SJSA1 (cell line): ENCODE measurements at regions not wholly inside any gene's neighbourhood (a gene's known extent, or its start where the extent isn't known, plus 50 kb on each side); places are given as distances from the start of the nearest gene placed in this dataset.
A peak's percentile ranks its signal among the peaks of the same experiment; 100 is the strongest.
"Not testable (repeated sequence)": the region's sequence is repeated elsewhere in the genome, so short reads cannot be mapped to it uniquely, and the experiment has no call there.

Experiments used
- DNase-seq, 2 experiments: peaks; one replicate each; pipeline ENCODE4 v3.0.0-alpha.2; 2015 to 2020; ENCODE audit warnings: low spot score in 2 of 2, low read depth in 1 of 2
- H3K27ac ChIP-seq: fragments of 250-450 bp; sonication (Bioruptor Pico); 2 replicates; pipeline ENCODE4 v1.5.1; 2020; ENCODE audit warnings: mild to moderate bottlenecking, moderate library complexity
- H3K27me3 ChIP-seq: fragments of 250-450 bp; sonication (Bioruptor Pico); replicated peaks from 2 replicates; pipeline ENCODE4 v1.5.1; 2020; ENCODE audit warnings: mild to moderate bottlenecking, moderate library complexity
- H3K36me3 ChIP-seq: fragments of 250-450 bp; sonication (Bioruptor Pico); 2 replicates; pipeline ENCODE4 v1.5.1; 2020; ENCODE audit warnings: mild to moderate bottlenecking
- H3K4me1 ChIP-seq: fragments of 250-450 bp; sonication (Bioruptor Pico); replicated peaks from 2 replicates; pipeline ENCODE4 v1.6.1; 2021; ENCODE audit warnings: mild to moderate bottlenecking
- H3K4me3 ChIP-seq: fragments of 250-450 bp; sonication (Bioruptor Pico); 2 replicates; pipeline ENCODE4 v1.5.1; 2020; ENCODE audit warnings: mild to moderate bottlenecking
- H3K9me3 ChIP-seq: fragments of 250-450 bp; sonication (Bioruptor Pico); replicated peaks from 2 replicates; pipeline ENCODE4 v1.5.1; 2020; ENCODE audit warnings: mild to moderate bottlenecking

DNA sequence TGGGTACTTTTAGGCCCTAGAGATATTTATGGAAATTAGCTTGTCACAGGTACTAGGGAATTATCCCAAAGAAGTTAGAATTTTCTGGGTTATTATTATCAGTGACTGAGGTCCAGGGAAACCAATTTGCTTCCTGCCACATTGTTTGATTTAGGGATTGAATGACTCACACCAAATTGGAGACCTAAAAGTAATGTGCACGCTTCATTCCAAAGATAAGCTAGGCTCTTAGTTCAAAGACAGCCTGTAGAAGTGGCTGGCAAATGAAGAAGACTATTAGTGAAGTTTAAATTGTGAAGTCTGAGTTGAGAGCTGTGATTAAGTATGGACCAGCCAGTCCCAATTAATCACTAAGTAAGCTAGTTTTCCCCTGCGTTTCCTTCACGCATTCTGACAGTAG is 188.1 kb upstream of the MYO3A start:
- Histone ChIP-seq H3K4me3 (no peak overlapping the region), H3K36me3 (no peaks in the 10 kb centered on the region), H3K9me3 (no peaks in the 10 kb centered on the region), H3K4me1 (peaks cover 25% of the 10 kb centered on the region), H3K27ac (peak overlapping the region; percentile 69), H3K27me3 (no peaks in the 10 kb centered on the region)
- peak in 1 of 2 experiments; percentile 46 for DNase-seq

DNA sequence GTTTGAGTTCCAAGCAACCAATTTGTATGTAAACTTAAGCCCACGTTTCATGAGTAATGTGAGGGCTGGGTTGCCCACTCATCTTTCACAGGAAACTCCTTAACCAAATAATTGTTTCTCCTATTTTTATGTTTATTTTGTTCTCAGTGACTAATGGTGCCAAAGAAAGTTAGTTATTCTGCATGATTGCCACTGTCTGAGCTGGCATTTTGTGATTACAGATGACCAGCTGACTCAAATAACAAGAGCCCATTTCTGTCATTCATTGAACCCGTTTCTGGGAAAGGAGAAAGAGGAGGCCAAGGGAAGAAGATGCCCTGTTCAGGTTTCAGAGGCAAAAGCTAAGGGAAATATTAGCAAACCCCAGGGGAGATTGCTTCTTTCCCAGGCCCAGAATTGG is 186.9 kb upstream of the MYO3A start:
- no peaks in the 10 kb centered on the region for H3K9me3 ChIP-seq
- H3K27ac ChIP-seq = peak overlapping the region; percentile 69

DNA sequence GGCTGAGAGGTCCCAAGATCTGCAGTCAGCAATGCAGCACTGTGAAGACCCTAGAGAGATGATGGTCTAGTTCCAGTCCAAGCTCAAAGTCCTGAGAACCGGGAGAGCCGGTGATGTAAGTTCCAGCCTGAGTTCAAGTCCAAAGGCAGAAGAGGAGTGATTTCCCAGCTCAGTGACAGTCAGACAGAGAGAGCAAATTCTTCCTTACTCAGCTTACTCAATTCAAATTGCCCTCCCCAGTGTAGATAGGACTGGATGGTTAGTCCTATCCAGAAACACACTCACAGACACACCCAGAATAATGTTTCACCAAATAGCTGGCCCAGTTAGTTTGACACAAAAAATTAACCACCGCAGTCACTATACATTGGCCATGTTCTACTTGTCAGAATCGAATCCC is 185.5 kb upstream of the MYO3A start:
- Histone ChIP-seq H3K4me1 (peaks cover 25% of the 10 kb centered on the region), H3K9me3 (no peaks in the 10 kb centered on the region), H3K36me3 (no peaks in the 10 kb centered on the region), H3K27ac (no peak overlapping the region), H3K4me3 (no peak overlapping the region), H3K27me3 (no peaks in the 10 kb centered on the region)
- DNase-seq = no peak

More for the DNA sequence above, 186.9 kb upstream of the MYO3A start:
- no peaks in the 10 kb centered on the region for H3K36me3 ChIP-seq
- no peaks in the 10 kb centered on the region for H3K27me3 ChIP-seq
- peaks cover 25% of the 10 kb centered on the region for H3K4me1 ChIP-seq
- peak; percentile 60 to 84 for DNase-seq
- no peak overlapping the region for H3K4me3 ChIP-seq

DNA sequence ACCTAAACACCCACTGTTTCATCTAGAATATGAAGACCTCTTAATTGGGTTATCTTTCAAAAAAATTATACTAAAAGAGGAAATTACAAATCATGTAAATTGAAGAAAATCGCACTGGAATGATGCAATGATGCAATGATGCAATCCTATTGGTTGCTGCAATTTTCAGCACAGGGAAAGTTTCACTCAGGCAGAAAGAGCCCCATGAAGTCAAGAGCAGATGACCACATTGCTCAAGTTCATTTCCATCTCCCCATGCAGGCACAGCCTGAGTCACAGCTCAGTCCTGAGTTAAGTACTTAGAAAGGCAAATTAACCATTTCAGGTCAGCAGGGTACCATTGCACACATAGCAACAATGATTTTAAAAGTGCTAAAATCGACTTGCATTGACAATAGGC is 180.3 kb upstream of the MYO3A start:
- Histone ChIP-seq H3K4me3 (no peak overlapping the region), H3K9me3 (no peaks in the 10 kb centered on the region), H3K4me1 (0 out of 2 replicates have a peak, but pooled peaks cover 12% of the 10 kb centered on the region), H3K27me3 (no peaks in the 10 kb centered on the region), H3K27ac (no peak overlapping the region), H3K36me3 (no peaks in the 10 kb centered on the region)
- DNase-seq = no peak

DNA sequence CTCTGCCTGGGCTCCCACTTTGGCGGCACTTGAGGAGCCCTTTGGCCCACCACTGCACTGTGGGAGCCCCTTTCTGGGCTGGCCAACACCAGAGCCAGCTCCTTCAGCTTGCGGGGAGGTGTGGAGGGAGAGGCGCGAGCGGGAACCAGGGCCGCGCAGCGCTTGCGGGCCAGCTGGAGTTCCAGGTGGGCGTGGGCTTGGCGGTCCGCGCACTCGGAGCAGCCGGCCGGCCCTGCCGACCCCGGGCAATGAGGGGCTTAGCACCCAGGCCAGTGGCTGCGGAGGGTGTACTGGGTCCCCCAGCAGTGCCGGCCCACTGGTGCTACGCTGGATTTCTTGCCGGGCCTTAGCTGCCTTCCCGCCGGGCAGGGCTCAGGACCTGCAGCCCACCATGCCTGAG is 178.2 kb upstream of the MYO3A start:
- H3K27ac ChIP-seq, H3K9me3 ChIP-seq, DNase-seq, H3K36me3 ChIP-seq, H3K4me3 ChIP-seq, H3K27me3 ChIP-seq: not testable (repeated sequence)
- 0 out of 2 replicates have a peak, but pooled peaks cover 12% of the 10 kb centered on the region for H3K4me1 ChIP-seq

DNA sequence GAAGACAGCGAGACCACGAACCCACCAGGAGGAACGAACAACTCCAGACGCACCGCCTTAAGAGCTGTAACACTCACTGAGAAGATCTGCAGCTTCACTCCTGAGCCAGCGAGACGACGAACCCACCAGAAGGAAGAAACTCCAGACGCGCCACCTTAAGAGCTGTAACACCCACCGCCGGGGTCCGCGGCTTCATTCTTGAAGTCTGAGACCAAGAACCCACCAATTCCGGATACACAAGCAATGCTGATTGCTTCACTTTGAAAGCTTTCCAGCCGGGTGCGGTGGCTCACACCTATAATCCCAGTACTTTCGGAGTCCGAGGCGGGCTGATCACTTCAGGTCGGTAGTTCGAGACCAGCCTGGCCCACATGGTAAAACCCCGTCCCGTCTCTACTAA is 177.2 kb upstream of the MYO3A start:
- Histone ChIP-seq H3K36me3 (no peaks in the 10 kb centered on the region), H3K4me1 (0 out of 2 replicates have a peak, but pooled peaks cover 12% of the 10 kb centered on the region)
- DNase-seq = no peak

DNA sequence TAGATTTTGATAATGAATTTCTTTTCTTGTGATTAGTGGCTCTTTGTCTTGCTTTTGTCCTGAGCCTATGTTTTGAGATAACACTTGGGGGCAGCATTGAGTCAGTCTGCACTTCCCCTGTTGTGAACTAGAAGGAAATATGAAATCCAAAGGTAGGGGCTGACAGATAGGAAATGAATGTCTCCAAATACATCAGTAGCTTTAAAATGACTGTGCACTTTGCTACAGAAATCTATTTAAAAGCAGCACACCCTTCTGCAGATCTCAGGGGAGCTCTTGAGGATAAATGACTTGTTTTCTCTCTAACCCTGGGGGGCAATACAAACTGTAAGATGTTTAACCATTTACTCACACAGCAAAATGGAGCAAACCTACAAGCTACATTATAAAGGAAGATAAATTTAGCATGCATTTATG is 176.0 kb upstream of the MYO3A start:
- H3K4me1 ChIP-seq = 0 out of 2 replicates have a peak, but pooled peaks cover 12% of the 10 kb centered on the region
- no peak overlapping the region for H3K27ac ChIP-seq
- H3K36me3 ChIP-seq = no peaks in the 10 kb centered on the region
- peak in 1 of 2 experiments; percentile 57 for DNase-seq
- H3K9me3 ChIP-seq = no peaks in the 10 kb centered on the region
- no peak overlapping the region for H3K4me3 ChIP-seq
- H3K27me3 ChIP-seq = no peaks in the 10 kb centered on the region

More for the DNA sequence above, 177.2 kb upstream of the MYO3A start:
- Histone ChIP-seq H3K9me3 (no peaks in the 10 kb centered on the region), H3K27ac (no peak overlapping the region), H3K27me3 (no peaks in the 10 kb centered on the region), H3K4me3 (no peak overlapping the region)

DNA sequence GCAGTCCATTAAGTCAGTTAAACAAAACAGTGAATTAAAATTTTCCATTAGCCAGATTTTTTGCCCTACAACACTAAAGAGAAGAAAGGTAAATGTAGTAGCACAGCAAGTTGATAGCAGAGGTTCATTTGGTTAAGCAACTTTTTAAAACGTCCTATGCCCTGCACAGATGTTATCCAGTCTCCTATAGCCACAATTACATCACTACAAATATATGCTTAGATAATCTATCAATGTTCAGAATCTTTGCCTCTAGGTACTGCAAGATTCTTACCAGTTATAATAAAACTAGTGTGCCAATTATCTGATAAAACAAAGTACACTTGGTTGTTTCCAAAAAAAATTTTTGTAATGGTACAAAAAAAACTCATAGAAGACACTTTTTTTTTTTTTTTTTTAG is 175.5 kb upstream of the MYO3A start:
- Histone ChIP-seq H3K4me1 (0 out of 2 replicates have a peak, but pooled peaks cover 12% of the 10 kb centered on the region), H3K27me3 (no peaks in the 10 kb centered on the region), H3K36me3 (no peaks in the 10 kb centered on the region), H3K4me3 (no peak overlapping the region), H3K27ac (no peak overlapping the region), H3K9me3 (no peaks in the 10 kb centered on the region)
- no peak for DNase-seq

DNA sequence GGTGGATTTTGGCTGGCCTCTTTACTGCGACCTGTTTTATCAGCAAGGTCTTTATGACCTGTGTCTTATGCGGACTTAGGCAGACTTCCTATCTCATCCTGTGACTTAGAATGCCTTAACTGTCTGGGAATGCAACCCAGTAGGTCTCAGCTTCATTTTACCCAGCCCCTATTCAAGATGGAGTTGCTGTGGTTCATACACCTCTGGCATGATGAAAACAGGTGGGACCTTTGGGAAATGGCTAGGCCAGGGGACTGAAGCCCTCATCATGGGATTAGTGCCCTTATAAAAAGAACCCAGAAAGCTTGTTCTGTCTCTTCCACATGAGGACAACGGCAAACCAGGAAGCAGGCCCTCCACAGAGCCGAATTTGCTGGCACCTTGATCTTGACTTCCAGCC is 172.1 kb upstream of the MYO3A start:
- no peak for DNase-seq
- no peaks in the 10 kb centered on the region for H3K4me1 ChIP-seq
- no peak overlapping the region for H3K4me3 ChIP-seq
- no peaks in the 10 kb centered on the region; the same call in 1 of the 2 replicates for H3K27me3 ChIP-seq
- no peaks in the 10 kb centered on the region for H3K9me3 ChIP-seq
- no peak overlapping the region for H3K27ac ChIP-seq
- H3K36me3 ChIP-seq = no peaks in the 10 kb centered on the region

DNA sequence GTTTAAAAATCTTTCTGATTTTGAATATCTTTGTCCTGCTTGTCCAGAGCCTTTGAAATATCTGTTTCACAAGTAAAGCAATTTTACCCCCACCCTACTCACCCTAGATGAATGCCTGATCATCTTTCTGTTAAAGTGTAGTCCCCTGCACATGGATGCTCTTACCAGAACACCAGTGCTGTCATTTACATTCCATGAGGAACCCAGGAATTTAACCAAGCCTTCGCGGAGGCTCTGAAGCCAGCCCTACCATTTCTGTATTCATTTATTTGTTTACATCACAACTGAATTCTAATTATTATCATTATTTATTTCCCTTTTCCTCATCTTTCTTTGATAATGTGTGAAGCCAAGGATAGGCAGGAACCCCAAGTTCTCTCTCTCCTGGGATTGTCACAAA is 167.8 kb upstream of the MYO3A start:
- Histone ChIP-seq H3K36me3 (no peaks in the 10 kb centered on the region), H3K4me1 (no peaks in the 10 kb centered on the region), H3K4me3 (no peak overlapping the region), H3K27me3 (no peaks in the 10 kb centered on the region; the same call in 1 of the 2 replicates), H3K27ac (no peak overlapping the region), H3K9me3 (no peaks in the 10 kb centered on the region)
- no peak for DNase-seq

DNA sequence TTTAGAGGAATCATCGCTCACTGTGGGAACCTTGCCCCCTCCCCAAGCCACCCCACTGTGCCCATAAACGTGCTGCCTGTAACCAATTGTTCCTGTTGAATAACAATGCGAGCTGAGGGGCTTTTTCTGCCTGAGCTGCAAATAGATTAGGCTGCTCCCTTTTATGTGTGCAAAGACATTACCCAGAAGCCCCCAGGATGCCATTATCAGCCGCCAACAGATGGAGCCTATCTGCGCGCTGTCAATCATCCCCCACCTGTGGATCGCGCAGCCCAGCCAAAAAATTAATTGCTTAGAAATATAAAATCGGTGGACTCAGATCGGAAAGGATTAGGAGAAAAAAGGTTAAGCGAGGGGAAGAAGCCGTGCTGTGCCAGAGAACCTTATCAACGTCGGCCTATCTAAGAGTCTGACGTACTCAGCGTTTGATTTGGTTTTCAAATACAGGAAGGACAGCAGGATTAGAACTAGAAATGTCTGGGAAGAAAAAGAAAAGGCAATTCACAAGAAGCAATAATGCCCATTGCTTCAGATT is 167.3 kb upstream of the MYO3A start:
- Histone ChIP-seq H3K4me3 (no peak overlapping the region), H3K36me3 (no peaks in the 10 kb centered on the region), H3K4me1 (no peaks in the 10 kb centered on the region), H3K9me3 (no peaks in the 10 kb centered on the region), H3K27ac (no peak overlapping the region), H3K27me3 (no peaks in the 10 kb centered on the region; the same call in 1 of the 2 replicates)
- DNase-seq = no peak

DNA sequence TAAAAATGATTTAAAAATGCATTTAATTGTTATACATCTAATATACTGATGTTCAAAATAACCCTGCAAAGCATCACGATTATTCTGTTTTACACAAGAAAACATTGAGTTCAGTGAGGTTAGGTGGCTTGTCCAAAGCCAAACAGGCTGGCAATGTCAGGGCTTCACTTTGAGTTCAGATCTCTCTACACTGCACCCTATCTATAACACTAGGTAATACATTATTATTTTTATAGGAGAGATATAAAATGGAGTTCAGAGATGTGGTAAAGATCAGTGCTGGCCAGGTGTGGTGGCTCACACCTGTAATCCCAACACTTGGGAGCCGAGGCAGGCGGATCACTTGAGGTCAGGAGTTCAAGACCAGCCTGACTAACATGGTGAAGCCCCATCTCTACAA is 165.9 kb upstream of the MYO3A start:
- no peaks in the 10 kb centered on the region; the same call in 1 of the 2 replicates for H3K27me3 ChIP-seq
- DNase-seq = no peak
- H3K4me3 ChIP-seq = no peak overlapping the region
- H3K9me3 ChIP-seq = no peaks in the 10 kb centered on the region
- H3K36me3 ChIP-seq = no peaks in the 10 kb centered on the region
- no peaks in the 10 kb centered on the region for H3K4me1 ChIP-seq
- no peak overlapping the region for H3K27ac ChIP-seq

DNA sequence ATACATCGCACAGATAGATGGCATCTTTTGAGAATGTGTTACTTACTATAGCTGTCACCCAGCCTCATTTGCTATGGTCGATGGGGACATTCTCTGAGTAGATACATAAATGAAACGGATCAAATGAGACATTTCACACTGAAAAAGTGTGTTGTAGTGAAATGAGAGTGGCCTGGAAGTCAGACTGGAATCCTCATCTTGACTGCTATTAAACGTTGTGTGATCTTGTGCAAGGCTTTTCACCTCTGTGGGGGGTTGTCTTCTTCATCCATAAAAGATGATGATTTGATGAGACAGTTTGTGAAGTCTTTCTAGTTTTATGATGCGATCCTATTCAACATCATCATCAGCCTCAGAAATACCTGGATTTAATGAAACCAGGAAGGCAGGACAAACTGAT is 155.4 kb upstream of the MYO3A start:
- Histone ChIP-seq H3K4me3 (no peak overlapping the region), H3K27ac (no peak overlapping the region), H3K36me3 (no peaks in the 10 kb centered on the region), H3K9me3 (no peaks in the 10 kb centered on the region), H3K27me3 (no peaks in the 10 kb centered on the region), H3K4me1 (no peaks in the 10 kb centered on the region)
- no peak for DNase-seq

DNA sequence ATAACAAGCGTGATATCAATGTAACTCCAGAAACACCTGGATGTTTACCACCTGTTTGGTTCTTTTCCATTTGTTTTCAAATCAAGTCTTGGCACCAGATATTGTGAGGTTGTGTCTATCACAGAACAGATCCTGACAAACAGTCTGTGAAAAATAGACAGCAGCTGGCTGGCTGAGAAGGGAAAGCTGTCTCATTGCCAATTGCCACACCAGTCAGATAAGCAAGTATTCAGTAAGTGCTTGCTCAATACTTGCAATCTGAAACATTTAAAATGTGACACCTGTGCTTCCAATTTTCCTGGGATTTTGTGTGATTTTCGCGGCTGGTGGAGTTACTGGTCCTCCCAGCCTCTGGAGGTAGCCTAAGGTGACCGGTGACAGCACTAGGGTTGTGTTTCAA is 147.9 kb upstream of the MYO3A start:
- no peaks in the 10 kb centered on the region for H3K9me3 ChIP-seq
- no peak overlapping the region for H3K27ac ChIP-seq
- peaks cover 12% of the 10 kb centered on the region; the same call in 1 of the 2 replicates for H3K4me1 ChIP-seq
- no peak overlapping the region for H3K4me3 ChIP-seq
- H3K27me3 ChIP-seq = no peaks in the 10 kb centered on the region
- no peaks in the 10 kb centered on the region for H3K36me3 ChIP-seq
- DNase-seq = no peak

DNA sequence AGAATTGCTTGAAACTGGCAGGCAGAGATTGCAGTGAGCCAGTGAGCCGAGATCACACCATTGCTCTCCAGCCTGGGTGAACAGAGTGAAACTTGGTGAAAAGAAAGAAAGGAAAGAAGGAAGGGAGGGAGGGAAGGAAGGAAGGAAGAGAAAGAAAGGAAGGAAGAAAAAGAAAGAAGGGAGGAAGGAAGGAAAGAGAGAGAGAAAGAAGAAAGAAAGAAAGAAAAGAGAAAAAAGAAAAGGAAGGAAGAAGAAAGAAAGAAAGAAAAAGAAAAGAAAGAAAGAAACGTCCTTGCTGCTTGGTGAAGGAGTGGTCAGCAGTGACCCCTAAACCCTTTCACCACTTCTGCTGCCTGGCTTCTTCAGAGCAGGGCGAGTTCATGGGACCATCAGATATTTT is 147.1 kb upstream of the MYO3A start:
- Histone ChIP-seq H3K27me3 (no peaks in the 10 kb centered on the region), H3K4me3 (no peak overlapping the region), H3K36me3 (no peaks in the 10 kb centered on the region), H3K4me1 (peaks cover 12% of the 10 kb centered on the region; the same call in 1 of the 2 replicates), H3K9me3 (no peaks in the 10 kb centered on the region), H3K27ac (no peak overlapping the region)
- DNase-seq = no peak
